Retinal pigment epithelial cell (primary cell): ENCODE measurements at regions not wholly inside any gene's neighbourhood (a gene's known extent, or its start where the extent isn't known, plus 50 kb on each side); places are given as distances from the start of the nearest gene placed in this dataset.

Experiments used
- DNase-seq: peaks from one replicate; pipeline ENCODE4 v3.0.0-alpha.2; 2010; ENCODE audit warnings: low read depth
- H3K4me3 ChIP-seq: 2 replicates; pipeline ENCODE4 v1.5.1; 2011; ENCODE audit warnings: mild to moderate bottlenecking, low read length, control low read depth, moderate library complexity
- TF ChIP-seq, protein P1 (sequence below): conservative IDR thresholded peaks from 2 replicates; pipeline ENCODE4 v1.5.1; 2011; ENCODE audit warnings: low read depth, low read length, control low read depth, inconsistent platforms

- H3K4me3 ChIP-seq, result no peak overlapping the region
- DNase-seq, result no peak
- TF ChIP-seq, protein P1, sequence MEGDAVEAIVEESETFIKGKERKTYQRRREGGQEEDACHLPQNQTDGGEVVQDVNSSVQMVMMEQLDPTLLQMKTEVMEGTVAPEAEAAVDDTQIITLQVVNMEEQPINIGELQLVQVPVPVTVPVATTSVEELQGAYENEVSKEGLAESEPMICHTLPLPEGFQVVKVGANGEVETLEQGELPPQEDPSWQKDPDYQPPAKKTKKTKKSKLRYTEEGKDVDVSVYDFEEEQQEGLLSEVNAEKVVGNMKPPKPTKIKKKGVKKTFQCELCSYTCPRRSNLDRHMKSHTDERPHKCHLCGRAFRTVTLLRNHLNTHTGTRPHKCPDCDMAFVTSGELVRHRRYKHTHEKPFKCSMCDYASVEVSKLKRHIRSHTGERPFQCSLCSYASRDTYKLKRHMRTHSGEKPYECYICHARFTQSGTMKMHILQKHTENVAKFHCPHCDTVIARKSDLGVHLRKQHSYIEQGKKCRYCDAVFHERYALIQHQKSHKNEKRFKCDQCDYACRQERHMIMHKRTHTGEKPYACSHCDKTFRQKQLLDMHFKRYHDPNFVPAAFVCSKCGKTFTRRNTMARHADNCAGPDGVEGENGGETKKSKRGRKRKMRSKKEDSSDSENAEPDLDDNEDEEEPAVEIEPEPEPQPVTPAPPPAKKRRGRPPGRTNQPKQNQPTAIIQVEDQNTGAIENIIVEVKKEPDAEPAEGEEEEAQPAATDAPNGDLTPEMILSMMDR, result no peak
These were observed 117.5 kb upstream of the TEX51 start for GRCh38 chr2:126781206-126781605.

DNA sequence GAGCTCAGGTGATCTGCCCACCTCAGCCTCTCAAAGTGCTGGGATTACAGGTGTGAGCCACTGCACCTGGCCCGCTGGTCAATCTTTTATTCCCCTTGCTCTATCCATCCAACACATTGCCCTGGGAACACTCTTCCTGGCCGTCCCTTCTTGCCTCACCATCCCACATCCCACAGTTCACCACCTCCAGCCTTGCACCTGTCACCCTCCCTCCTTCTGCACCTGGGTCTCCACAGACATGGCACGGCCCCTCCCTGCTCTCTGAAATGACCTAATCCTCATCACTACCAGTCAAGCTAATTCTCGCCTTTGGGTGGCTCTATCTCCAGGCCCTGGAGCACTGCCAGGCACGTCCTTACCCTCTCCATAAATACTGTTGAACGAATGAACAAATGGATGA is 116.9 kb upstream of the TEX51 start:
- TF ChIP-seq, protein P1, result no peak
- no peak overlapping the region for H3K4me3 ChIP-seq

DNA sequence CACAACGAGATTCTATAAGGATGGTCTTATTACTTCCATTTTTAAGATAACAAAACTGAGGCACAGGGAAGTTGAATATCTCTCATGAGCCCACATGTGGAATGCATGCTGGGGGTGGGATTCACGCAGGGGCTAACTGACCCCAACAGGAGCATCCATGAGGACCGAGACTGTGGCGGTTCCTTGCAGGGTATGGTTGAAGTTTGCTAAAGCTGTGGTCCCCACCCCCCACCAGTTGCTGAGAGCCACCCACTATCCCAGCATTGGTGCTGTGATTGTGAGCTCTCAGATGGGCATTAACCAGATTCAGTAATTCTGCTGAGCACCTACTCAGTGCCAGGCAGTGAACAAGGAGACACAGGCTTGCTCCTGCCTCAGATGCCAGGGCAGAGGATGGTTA is 116.0 kb upstream of the TEX51 start:
- DNase-seq, result no peak
- no peak overlapping the region for H3K4me3 ChIP-seq
- TF ChIP-seq, protein P1, result no peak

More for the DNA sequence above, 116.9 kb upstream of the TEX51 start:
- DNase-seq, result no peak

DNA sequence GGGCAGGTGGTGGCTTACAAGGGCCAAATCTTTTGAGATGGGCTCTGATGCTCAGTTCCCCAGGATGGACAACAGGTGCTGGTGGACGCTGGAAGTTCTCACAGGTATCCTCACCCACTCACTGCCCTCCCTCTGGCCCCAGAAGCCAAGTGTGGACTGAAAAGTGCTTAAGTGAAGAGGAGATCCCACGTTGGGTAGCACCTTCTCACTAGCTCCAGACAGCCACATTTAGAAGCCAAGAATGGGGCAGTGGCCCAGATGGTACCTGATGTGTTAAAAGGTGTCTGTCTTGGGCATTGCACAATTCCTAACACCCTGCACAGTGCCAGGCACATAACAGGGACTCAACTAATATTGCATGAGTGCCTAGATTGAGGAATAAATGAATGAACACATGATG is 115.3 kb upstream of the TEX51 start:
- DNase-seq, result no peak
- H3K4me3 ChIP-seq, result no peak overlapping the region
- TF ChIP-seq, protein P1, result no peak

DNA sequence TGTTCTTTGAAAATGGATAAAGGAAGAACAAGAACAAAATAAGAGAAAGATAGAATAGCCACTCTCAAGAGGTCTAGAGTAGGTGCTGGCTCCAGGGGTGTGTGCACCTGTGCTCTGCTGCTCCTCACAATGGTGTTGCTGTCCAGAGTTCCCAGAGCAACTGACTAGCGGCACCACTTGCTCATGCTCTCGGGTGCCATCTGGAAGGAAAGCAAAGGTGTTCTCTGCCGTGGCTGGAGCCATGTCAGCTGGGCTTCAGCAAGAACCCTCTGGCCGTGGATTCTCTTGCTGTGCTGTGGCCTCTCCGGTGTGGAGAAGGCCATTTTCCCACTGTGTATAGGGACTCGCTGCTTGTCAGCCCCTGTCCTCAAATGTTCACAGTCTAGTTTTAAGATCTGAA is 114.6 kb upstream of the TEX51 start:
- TF ChIP-seq, protein P1, result no peak
- H3K4me3 ChIP-seq, result no peak overlapping the region
- DNase-seq, result no peak

DNA sequence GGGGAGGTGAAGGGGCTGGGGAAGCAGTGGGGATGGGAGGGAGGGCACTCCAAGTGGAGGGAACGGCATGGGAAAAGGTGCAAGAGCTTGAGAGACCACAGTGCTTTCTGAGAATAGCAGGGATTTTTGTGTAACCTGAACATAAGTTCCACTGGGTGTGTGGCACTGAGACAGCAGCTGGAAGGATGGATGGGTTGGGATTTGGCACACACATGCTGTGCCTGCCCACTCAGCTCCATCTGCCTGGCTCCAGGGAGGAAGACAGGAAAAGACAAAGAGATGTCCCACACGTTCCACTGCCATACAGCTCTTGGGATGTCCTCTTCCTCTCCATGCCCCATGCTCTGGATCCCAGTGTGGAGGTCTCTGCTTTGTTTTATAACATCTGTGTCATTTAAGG is 114.1 kb upstream of the TEX51 start:
- TF ChIP-seq, protein P1, result no peak
- no peak for DNase-seq
- no peak overlapping the region for H3K4me3 ChIP-seq

GRCh38 chr2:126785236-126785635 is 113.5 kb upstream of the TEX51 start:
- TF ChIP-seq, protein P1, result no peak
- DNase-seq, result no peak
- no peak overlapping the region for H3K4me3 ChIP-seq
